ENCODE measurements at regions not wholly inside any gene's neighbourhood (a gene's known extent, or its start where the extent isn't known, plus 50 kb on each side); places are given as distances from the start of the nearest gene placed in this dataset.

DNA sequence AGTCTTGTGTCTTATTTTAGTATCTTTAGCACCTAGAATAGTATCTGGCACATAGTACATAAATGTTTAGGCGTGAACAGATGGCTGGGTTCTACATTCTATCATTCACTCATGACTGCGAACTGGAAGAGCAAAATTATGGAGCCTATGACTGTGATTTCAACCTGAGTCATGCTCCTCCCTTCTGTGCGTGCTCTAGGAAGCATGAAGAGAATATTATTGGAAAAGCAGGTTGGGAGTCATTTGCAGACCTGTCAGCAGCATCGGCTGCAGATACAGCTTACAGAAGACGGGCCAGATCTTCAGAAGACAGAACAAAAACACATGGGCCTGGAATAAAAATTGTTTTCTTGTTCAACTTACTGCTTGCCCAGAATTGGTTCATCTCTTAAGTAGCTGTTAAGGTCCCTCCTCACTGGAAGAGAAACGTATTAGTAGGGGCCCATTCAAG is 344.0 kb upstream of the USP24 start:
- TF ChIP-seq, protein P1, sequence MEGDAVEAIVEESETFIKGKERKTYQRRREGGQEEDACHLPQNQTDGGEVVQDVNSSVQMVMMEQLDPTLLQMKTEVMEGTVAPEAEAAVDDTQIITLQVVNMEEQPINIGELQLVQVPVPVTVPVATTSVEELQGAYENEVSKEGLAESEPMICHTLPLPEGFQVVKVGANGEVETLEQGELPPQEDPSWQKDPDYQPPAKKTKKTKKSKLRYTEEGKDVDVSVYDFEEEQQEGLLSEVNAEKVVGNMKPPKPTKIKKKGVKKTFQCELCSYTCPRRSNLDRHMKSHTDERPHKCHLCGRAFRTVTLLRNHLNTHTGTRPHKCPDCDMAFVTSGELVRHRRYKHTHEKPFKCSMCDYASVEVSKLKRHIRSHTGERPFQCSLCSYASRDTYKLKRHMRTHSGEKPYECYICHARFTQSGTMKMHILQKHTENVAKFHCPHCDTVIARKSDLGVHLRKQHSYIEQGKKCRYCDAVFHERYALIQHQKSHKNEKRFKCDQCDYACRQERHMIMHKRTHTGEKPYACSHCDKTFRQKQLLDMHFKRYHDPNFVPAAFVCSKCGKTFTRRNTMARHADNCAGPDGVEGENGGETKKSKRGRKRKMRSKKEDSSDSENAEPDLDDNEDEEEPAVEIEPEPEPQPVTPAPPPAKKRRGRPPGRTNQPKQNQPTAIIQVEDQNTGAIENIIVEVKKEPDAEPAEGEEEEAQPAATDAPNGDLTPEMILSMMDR (IDR thresholded peaks at IDR 0.05; ENCODE audit: extremely low read depth, insufficient read depth, missing control alignments): no peak
- in situ Hi-C loops (cut with MboI; ENCODE audit: low pct_unique_long_range_greater_than_20kb, low sequenced_read_pairs, unreplicated experiment): no loop called here
- DNase-seq (ENCODE audit: low spot score): no peak

DNA sequence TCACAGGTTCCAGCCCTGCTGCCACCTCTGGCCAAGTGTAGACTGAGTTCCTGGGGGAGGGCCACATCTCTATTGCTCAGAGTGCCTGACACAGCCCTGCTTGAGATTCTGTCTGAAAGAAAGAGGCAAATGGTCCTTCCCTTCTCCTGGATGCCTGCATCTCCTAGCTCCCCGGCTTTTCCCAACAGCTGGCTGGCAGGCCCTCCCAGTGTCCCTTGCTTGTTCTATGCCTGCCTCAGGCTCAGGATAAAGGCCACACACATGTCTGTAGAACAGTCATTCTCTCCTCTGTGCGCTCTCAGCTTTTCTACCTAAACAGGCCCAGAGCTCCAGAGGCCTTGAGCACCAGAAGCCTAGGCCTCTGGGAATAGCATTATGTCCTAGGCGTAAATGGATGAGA is 343.4 kb upstream of the USP24 start:
- DNase-seq (ENCODE audit: low spot score): no peak
- in situ Hi-C loops (cut with MboI; ENCODE audit: low pct_unique_long_range_greater_than_20kb, low sequenced_read_pairs, unreplicated experiment): no loop called here
- TF ChIP-seq, protein P1 (IDR thresholded peaks at IDR 0.05; ENCODE audit: extremely low read depth, insufficient read depth, missing control alignments): no peak

DNA sequence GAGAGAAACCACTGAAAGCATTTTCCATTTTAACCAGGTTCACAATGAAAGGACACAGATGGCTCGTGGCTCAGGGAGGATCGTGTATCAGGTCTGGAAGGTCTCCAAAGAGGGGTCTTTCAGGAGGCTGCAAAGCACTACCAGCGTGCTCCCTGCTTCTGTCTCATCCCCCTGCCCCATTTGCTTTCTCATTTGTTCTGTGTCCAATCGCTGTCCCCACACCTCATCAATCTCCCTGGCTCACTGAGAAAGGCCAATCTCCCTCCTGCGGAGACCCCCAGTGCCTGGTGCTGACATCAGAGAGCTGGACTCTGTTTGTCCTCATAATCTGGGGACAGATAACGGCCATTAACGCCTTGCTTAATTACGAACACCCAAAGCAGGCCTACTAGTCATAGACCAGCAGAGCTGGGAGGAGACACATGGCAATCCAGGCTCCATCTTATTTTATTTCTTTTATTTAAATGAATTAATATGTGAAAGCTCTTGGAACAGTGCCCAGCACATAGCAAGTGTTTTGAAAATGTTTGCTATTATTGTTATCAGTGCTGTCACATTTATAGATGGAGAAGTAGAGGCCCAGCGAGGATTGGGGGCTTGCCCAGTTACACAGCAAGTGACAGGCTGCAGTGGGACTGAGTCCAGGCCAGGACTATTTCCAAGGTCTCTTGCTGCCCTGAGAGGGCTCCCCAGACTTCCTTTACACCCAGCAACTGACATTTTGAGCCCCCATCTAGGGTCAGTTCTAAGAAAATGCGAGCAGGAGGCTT is 341.0 kb upstream of the USP24 start:
- no peak for DNase-seq (ENCODE audit: low spot score)
- in situ Hi-C loops (cut with MboI; ENCODE audit: low pct_unique_long_range_greater_than_20kb, low sequenced_read_pairs, unreplicated experiment): no loop called here

DNA sequence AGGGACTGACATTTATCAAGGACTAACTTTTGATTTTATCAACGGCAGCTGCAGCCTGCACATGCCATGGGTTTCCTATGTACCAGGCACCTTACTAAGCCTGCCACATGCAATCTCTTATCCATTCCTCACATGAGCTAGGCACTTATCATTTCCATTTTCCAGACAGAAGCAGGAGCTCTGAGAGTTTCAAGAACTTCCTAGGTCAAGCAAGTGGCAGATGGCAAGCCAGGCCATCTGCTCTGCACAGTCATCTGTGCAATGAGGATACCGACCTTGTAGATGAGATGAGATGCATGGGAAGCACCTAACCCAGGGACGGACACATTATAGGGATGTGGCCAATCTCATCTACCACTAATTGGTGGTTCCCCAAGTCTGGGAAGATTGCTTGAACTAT is 339.4 kb upstream of the USP24 start:
- TF ChIP-seq, protein P1 (IDR thresholded peaks at IDR 0.05; ENCODE audit: extremely low read depth, insufficient read depth, missing control alignments): no peak
- in situ Hi-C loops (cut with MboI; ENCODE audit: low pct_unique_long_range_greater_than_20kb, low sequenced_read_pairs, unreplicated experiment): no loop called here
- no peak for DNase-seq (ENCODE audit: low spot score)

More for the DNA sequence above, 341.0 kb upstream of the USP24 start:
- TF ChIP-seq, protein P1 (IDR thresholded peaks at IDR 0.05; ENCODE audit: extremely low read depth, insufficient read depth, missing control alignments): no peak

DNA sequence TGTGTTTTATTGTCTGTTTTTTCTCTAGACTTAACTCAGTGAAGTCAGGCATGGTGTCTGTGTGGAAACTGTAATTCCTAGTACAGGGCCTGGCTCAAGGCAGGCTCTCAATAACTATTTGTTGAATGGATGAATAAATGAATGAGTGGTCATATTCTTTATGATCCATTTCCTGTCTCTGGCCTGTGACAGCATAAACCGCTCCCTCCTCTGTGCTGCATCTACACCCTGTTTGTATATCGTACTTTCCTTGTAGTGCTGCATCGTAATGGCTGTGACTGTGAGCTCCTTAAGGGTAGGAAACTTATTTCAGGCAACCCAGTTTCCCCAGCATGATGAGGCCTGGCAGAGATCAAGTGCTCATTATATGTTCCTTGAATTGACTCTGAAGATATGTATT is 337.5 kb upstream of the USP24 start:
- in situ Hi-C loops (cut with MboI; ENCODE audit: low pct_unique_long_range_greater_than_20kb, low sequenced_read_pairs, unreplicated experiment): no loop called here
- TF ChIP-seq, protein P1 (IDR thresholded peaks at IDR 0.05; ENCODE audit: extremely low read depth, insufficient read depth, missing control alignments): no peak
- DNase-seq (ENCODE audit: low spot score): no peak

DNA sequence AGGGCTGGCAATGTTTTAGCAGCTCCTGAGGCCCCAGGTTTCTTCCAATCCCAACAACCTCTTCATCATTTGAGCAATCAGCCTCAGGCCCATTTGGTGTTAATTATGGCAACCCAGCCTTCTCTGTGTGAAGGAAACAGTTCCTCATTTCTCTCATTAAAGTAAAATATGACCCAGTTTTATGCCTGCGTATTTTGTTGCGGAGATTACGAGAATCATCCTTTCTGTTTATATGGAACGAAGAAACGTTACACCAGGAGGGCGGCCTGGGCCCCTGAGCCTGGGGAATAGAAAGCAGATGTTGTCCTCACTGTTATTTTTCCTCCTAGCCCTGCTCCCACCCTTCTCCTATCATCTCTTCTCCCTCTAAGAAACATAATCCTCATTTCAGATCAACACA is 332.2 kb upstream of the USP24 start:
- DNase-seq (ENCODE audit: low spot score): no peak
- TF ChIP-seq, protein P1 (IDR thresholded peaks at IDR 0.05; ENCODE audit: extremely low read depth, insufficient read depth, missing control alignments): no peak
- in situ Hi-C loops (cut with MboI; ENCODE audit: low pct_unique_long_range_greater_than_20kb, low sequenced_read_pairs, unreplicated experiment): no loop called here
